ENCODE measurements at regions not wholly inside any gene's neighbourhood (a gene's known extent, or its start where the extent isn't known, plus 50 kb on each side); places are given as distances from the start of the nearest gene placed in this dataset.

DNA sequence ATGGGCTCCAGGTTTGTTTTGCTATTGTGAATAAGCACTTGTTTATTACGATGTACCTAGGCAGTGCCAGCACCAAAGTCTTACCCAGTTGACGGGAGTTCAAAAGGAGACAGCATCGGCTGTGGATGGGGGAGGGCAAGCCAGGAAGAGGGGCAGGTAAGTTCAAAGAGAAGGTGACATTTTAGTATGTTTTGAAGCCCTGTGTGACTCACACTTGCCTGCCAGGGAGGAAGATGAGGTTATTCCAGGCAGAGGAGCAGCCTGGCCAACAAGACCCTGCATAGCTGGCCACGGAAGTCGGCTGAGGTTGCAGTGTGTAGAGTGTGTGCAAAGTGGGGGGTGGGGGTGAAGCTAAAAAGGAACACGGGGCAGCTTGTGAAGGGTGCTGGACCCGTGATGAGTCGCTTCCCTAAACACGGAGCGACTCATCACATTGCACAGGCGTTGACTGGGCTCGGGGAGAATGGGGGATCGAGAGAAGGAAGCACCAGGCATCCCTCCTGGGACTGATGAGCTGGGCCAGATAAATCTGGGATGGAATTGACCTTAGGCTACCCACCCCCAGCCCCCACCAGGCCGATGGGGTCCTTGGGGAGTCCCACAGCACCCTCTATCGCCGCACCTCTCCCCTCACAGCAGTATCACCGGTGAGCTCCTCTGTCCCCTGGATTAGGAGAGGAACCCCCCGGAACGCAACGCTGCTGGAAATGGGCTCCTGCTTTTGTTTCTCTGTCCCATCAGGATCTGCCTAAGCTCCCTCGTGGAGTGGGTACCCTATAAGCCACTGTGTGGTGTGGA lies 97.9 kb upstream of the IKZF1 start:
- no peak for TF ChIP-seq CTCF (IDR thresholded peaks at IDR 0.05)
- no peak for TF ChIP-seq EZH2 (IDR thresholded peaks at IDR 0.05; ENCODE audit: borderline replicate concordance, insufficient read depth, low read depth, low read length, poor library complexity, severe bottlenecking)

All from B cell (primary cell).